ENCODE measurements at regions not wholly inside any gene's neighbourhood (a gene's known extent, or its start where the extent isn't known, plus 50 kb on each side); places are given as distances from the start of the nearest gene placed in this dataset.

- TF ChIP-seq, protein P1, sequence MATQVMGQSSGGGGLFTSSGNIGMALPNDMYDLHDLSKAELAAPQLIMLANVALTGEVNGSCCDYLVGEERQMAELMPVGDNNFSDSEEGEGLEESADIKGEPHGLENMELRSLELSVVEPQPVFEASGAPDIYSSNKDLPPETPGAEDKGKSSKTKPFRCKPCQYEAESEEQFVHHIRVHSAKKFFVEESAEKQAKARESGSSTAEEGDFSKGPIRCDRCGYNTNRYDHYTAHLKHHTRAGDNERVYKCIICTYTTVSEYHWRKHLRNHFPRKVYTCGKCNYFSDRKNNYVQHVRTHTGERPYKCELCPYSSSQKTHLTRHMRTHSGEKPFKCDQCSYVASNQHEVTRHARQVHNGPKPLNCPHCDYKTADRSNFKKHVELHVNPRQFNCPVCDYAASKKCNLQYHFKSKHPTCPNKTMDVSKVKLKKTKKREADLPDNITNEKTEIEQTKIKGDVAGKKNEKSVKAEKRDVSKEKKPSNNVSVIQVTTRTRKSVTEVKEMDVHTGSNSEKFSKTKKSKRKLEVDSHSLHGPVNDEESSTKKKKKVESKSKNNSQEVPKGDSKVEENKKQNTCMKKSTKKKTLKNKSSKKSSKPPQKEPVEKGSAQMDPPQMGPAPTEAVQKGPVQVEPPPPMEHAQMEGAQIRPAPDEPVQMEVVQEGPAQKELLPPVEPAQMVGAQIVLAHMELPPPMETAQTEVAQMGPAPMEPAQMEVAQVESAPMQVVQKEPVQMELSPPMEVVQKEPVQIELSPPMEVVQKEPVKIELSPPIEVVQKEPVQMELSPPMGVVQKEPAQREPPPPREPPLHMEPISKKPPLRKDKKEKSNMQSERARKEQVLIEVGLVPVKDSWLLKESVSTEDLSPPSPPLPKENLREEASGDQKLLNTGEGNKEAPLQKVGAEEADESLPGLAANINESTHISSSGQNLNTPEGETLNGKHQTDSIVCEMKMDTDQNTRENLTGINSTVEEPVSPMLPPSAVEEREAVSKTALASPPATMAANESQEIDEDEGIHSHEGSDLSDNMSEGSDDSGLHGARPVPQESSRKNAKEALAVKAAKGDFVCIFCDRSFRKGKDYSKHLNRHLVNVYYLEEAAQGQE (IDR thresholded peaks at IDR 0.05; ENCODE audit: insufficient replicate concordance, low read depth) = no peak
- TF ChIP-seq POLR2AphosphoS5 (IDR thresholded peaks at IDR 0.05; ENCODE audit: low read depth) (no peak), SPI1 (IDR thresholded peaks at IDR 0.05; ENCODE audit: borderline replicate concordance, low read depth) (no peak), GABPA (IDR thresholded peaks at IDR 0.05; ENCODE audit: low read depth) (no peak)
- TF ChIP-seq, protein P2, sequence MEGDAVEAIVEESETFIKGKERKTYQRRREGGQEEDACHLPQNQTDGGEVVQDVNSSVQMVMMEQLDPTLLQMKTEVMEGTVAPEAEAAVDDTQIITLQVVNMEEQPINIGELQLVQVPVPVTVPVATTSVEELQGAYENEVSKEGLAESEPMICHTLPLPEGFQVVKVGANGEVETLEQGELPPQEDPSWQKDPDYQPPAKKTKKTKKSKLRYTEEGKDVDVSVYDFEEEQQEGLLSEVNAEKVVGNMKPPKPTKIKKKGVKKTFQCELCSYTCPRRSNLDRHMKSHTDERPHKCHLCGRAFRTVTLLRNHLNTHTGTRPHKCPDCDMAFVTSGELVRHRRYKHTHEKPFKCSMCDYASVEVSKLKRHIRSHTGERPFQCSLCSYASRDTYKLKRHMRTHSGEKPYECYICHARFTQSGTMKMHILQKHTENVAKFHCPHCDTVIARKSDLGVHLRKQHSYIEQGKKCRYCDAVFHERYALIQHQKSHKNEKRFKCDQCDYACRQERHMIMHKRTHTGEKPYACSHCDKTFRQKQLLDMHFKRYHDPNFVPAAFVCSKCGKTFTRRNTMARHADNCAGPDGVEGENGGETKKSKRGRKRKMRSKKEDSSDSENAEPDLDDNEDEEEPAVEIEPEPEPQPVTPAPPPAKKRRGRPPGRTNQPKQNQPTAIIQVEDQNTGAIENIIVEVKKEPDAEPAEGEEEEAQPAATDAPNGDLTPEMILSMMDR (IDR thresholded peaks at IDR 0.05; ENCODE audit: insufficient read depth, low read length) = no peak
- no peak overlapping the region for H3K27ac ChIP-seq (replicated peaks)
- no peak overlapping the region for H3K4me3 ChIP-seq (replicated peaks; ENCODE audit: insufficient read depth, low read length)
- no peaks in the 10 kb centered on the region for H3K27me3 ChIP-seq (ENCODE audit: insufficient read depth, poor library complexity, severe bottlenecking)
- no peak for DNase-seq (ENCODE audit: low read depth in 1 of 2, low spot score in 1 of 2)
Measured at GRCh38 chr12:65682112-65682511, 142.2 kb upstream of the HMGA2 start.

- no peak overlapping the region for H3K4me3 ChIP-seq (replicated peaks; ENCODE audit: insufficient read depth, low read length)
- H3K27me3 ChIP-seq (ENCODE audit: insufficient read depth, poor library complexity, severe bottlenecking) = no peaks in the 10 kb centered on the region
- H3K27ac ChIP-seq (replicated peaks) = no peak overlapping the region
- no peak for DNase-seq (ENCODE audit: low read depth in 1 of 2, low spot score in 1 of 2)
- TF ChIP-seq, protein P2 (IDR thresholded peaks at IDR 0.05; ENCODE audit: insufficient read depth, low read length) = no peak
- TF ChIP-seq POLR2AphosphoS5 (IDR thresholded peaks at IDR 0.05; ENCODE audit: low read depth) (no peak), GABPA (IDR thresholded peaks at IDR 0.05; ENCODE audit: low read depth) (no peak), SPI1 (IDR thresholded peaks at IDR 0.05; ENCODE audit: borderline replicate concordance, low read depth) (no peak)
- TF ChIP-seq, protein P1 (IDR thresholded peaks at IDR 0.05; ENCODE audit: insufficient replicate concordance, low read depth) = no peak
Measured at GRCh38 chr12:65684906-65685305, 139.4 kb upstream of the HMGA2 start.

GRCh38 chr12:65685514-65685913 is 138.8 kb upstream of the HMGA2 start:
- Histone ChIP-seq H3K27ac (replicated peaks) (no peak overlapping the region), H3K27me3 (ENCODE audit: insufficient read depth, poor library complexity, severe bottlenecking) (no peaks in the 10 kb centered on the region), H3K4me3 (replicated peaks; ENCODE audit: insufficient read depth, low read length) (no peak overlapping the region)
- DNase-seq (ENCODE audit: low read depth in 1 of 2, low spot score in 1 of 2) = no peak
- TF ChIP-seq, protein P2 (IDR thresholded peaks at IDR 0.05; ENCODE audit: insufficient read depth, low read length) = peak; percentile 10
- TF ChIP-seq GABPA (IDR thresholded peaks at IDR 0.05; ENCODE audit: low read depth) = no peak

DNA sequence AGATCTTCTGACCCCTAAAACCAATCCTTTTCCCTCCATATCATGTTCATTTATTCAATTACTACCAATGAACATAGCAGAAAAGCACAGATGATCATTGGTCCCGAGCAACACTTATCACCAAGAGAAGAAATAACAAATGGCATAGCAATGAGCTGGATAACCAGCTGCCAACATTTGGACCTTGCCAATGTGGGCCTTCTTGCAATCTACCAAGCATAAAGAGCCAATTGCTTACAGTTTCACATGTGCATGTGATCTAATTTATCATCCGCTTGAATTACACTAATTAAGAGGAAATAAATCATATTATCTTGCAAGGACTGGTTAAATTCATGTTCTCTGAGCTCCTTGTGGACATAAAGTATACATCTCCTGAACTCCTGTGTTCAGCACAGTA is 134.8 kb upstream of the HMGA2 start:
- TF ChIP-seq POLR2AphosphoS5 (IDR thresholded peaks at IDR 0.05; ENCODE audit: low read depth) (no peak), SPI1 (IDR thresholded peaks at IDR 0.05; ENCODE audit: borderline replicate concordance, low read depth) (no peak), GABPA (IDR thresholded peaks at IDR 0.05; ENCODE audit: low read depth) (no peak)
- TF ChIP-seq, protein P1 (IDR thresholded peaks at IDR 0.05; ENCODE audit: insufficient replicate concordance, low read depth) = no peak
- TF ChIP-seq, protein P2 (IDR thresholded peaks at IDR 0.05; ENCODE audit: insufficient read depth, low read length) = no peak
- no peak for DNase-seq (ENCODE audit: low read depth in 1 of 2, low spot score in 1 of 2)
- no peak overlapping the region for H3K27ac ChIP-seq (replicated peaks)
- H3K27me3 ChIP-seq (ENCODE audit: insufficient read depth, poor library complexity, severe bottlenecking) = no peaks in the 10 kb centered on the region
- no peak overlapping the region for H3K4me3 ChIP-seq (replicated peaks; ENCODE audit: insufficient read depth, low read length)

All from HL-60 (cell line).